GM12873 (cell line): ENCODE measurements at regions not wholly inside any gene's neighbourhood (a gene's known extent, or its start where the extent isn't known, plus 50 kb on each side); places are given as distances from the start of the nearest gene placed in this dataset.

Experiments
- TF ChIP-seq, protein P1 (sequence below): IDR thresholded peaks from 2 replicates; pipeline ENCODE4 v1.5.1; 2012; ENCODE audit warnings: low read depth, mild to moderate bottlenecking, moderate library complexity, low read length, control low read depth; ENCODE audit not compliant: insufficient read depth; ENCODE audit errors: missing control alignments

- TF ChIP-seq, protein P1, sequence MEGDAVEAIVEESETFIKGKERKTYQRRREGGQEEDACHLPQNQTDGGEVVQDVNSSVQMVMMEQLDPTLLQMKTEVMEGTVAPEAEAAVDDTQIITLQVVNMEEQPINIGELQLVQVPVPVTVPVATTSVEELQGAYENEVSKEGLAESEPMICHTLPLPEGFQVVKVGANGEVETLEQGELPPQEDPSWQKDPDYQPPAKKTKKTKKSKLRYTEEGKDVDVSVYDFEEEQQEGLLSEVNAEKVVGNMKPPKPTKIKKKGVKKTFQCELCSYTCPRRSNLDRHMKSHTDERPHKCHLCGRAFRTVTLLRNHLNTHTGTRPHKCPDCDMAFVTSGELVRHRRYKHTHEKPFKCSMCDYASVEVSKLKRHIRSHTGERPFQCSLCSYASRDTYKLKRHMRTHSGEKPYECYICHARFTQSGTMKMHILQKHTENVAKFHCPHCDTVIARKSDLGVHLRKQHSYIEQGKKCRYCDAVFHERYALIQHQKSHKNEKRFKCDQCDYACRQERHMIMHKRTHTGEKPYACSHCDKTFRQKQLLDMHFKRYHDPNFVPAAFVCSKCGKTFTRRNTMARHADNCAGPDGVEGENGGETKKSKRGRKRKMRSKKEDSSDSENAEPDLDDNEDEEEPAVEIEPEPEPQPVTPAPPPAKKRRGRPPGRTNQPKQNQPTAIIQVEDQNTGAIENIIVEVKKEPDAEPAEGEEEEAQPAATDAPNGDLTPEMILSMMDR, result no peak
Observed at GRCh38 chr3:107894998-107895397, 195.8 kb downstream of the CD47 start.

- TF ChIP-seq, protein P1, result no peak
Observed at GRCh38 chr3:107892955-107893624, 197.7 kb downstream of the CD47 start.

DNA sequence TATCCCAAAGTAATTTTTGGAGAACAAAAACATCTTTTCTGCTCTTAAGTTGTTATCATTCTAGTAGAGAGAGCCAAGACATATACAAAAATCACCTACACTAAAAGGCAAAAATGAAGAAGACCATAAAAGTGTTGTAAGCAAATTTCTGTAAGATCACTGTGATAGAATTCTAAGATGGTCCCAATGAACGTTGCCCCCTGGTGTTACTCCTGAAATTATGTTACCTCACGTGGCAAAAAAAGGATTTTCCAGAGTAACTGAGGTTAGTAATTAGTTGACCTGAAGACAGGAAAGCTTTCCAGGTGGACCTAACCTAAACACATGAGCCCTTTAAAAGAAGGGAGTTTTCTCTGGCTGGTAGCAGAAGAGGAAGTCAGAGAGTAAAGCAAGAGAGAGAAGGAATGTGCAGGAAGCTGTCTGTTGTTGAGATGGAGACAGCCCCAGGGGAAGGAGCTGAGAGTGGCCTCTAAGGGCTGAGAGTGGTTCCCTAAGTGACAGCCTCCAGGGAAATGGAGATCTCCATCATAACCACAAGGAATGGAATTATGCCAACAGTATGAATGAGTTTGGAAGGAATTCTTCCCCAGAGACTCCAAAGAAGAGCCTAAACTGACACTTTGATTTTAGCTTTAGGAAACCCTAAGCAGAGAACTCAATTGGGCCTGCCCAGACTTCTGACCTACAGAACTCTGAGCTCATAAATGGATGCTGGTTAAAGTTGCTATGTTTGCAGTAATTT lies 205.9 kb downstream of the CD47 start:
- TF ChIP-seq, protein P1, result no peak

DNA sequence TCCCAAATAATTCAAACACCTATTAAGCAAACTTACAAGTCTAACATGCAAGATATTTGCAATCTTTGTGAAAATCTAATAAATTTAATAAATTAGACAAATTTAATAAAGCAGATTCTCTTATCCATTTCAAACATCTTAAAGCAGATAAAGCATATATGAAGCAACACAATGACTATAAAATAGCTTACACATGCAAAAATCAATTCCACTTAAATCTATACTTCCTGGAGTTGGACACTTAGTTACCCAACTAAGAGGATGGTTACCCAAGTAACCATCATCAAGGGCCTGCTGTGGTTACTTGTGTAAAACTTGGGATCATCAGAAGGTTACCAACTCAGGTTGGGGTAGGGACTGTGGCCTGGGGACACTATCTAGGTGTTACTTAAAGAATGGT lies 206.8 kb downstream of the CD47 start:
- TF ChIP-seq, protein P1, result no peak

DNA sequence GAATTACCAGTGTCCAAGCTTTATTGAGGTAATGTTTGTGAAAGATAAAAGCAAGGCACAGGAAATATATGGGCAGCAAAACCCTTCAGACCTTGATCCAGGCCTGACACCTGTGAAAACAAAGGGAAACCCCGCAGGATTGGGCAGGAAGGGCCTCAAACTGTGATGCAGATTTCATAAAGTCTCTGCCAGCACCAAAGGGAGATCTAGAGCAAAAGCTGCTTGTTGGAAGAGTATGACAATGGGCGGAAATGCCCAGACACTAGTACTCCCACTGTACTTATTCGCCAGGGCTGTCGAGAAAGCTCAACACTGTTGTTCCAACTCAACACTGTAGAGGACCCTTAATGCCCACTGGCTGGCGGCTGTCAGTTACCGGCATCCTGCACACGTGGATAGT lies 207.9 kb downstream of the CD47 start:
- TF ChIP-seq, protein P1, result no peak

GRCh38 chr3:107882261-107882660 lies 208.6 kb downstream of the CD47 start:
- TF ChIP-seq, protein P1, result no peak

DNA sequence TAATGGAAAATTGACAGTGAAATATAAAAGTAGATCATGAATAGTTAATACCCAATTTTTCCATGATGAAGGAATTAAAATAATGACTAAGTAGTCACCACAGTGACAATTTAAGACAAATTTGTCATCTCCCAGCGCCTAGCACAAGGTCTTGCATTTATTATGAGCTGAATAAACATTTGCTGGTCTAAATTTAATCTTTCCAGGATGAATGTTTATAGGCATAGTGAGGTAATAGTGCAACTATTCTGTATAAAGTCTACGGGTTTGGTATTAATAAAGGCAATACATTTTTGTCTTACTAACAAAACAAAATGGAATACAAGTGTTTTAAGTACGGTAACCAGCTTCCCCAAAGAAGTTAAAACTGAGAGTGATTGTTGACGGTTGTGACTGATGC lies 209.3 kb downstream of the CD47 start:
- TF ChIP-seq, protein P1, result no peak
